ENCODE measurements at regions not wholly inside any gene's neighbourhood (a gene's known extent, or its start where the extent isn't known, plus 50 kb on each side); places are given as distances from the start of the nearest gene placed in this dataset.

GRCh38 chr4:60780874-60781273 lies 419.3 kb upstream of the ADGRL3 start:
- H3K27me3 ChIP-seq (replicated peaks; ENCODE audit: insufficient read depth, low read depth, low read length, poor library complexity): no peaks in the 10 kb centered on the region
- no peak for DNase-seq (ENCODE audit: low spot score)
- H3K9me3 ChIP-seq (ENCODE audit: low read depth, low read length, poor library complexity, severe bottlenecking): no peaks in the 10 kb centered on the region
- H3K27ac ChIP-seq (ENCODE audit: low read depth, low read length, poor library complexity, severe bottlenecking): no peak overlapping the region
- TF ChIP-seq EZH2 (IDR thresholded peaks at IDR 0.05; ENCODE audit: borderline replicate concordance, low read depth, low read length, poor library complexity, severe bottlenecking) (no peak), CTCF (conservative IDR thresholded peaks at IDR 0.05; ENCODE audit: low read depth, low read length) (no peak)
- no peaks in the 10 kb centered on the region for H3K4me1 ChIP-seq (ENCODE audit: insufficient read depth, low read length, poor library complexity, severe bottlenecking)
- BruUV-seq (replicated peaks): no TSS peak
- CTCF ChIA-PET: no interaction called here
- POLR2A ChIA-PET (ENCODE audit: low non-redundant PET): no interaction called here
- no peak overlapping the region for H3K4me3 ChIP-seq (ENCODE audit: low read depth, low read length, poor library complexity, severe bottlenecking)
- intact Hi-C loops (cut with micrococcal nuclease; ENCODE audit: unreplicated experiment): no loop called here
- H3K36me3 ChIP-seq (ENCODE audit: insufficient read depth, low read length, poor library complexity, severe bottlenecking): no peaks in the 10 kb centered on the region

GRCh38 chr4:60790608-60791007 lies 409.5 kb upstream of the ADGRL3 start:
- ChIA-PET CTCF (no interaction called here), POLR2A (ENCODE audit: low non-redundant PET) (no interaction called here)

GRCh38 chr4:60794372-60794771 lies 405.8 kb upstream of the ADGRL3 start:
- CTCF ChIA-PET: no interaction called here

More at GRCh38 chr4:60790608-60791007, 409.5 kb upstream of the ADGRL3 start:
- Histone ChIP-seq H3K4me1 (ENCODE audit: insufficient read depth, low read length, poor library complexity, severe bottlenecking) (no peaks in the 10 kb centered on the region), H3K27ac (ENCODE audit: low read depth, low read length, poor library complexity, severe bottlenecking) (no peak overlapping the region), H3K36me3 (ENCODE audit: insufficient read depth, low read length, poor library complexity, severe bottlenecking) (no peaks in the 10 kb centered on the region), H3K9me3 (ENCODE audit: low read depth, low read length, poor library complexity, severe bottlenecking) (no peaks in the 10 kb centered on the region), H3K27me3 (replicated peaks; ENCODE audit: insufficient read depth, low read depth, low read length, poor library complexity) (no peaks in the 10 kb centered on the region), H3K4me3 (ENCODE audit: low read depth, low read length, poor library complexity, severe bottlenecking) (no peak overlapping the region)
- no peak for DNase-seq (ENCODE audit: low spot score)
- TF ChIP-seq EZH2 (IDR thresholded peaks at IDR 0.05; ENCODE audit: borderline replicate concordance, low read depth, low read length, poor library complexity, severe bottlenecking) (no peak), CTCF (conservative IDR thresholded peaks at IDR 0.05; ENCODE audit: low read depth, low read length) (no peak)
- intact Hi-C loops (cut with micrococcal nuclease; ENCODE audit: unreplicated experiment): no loop called here
- BruUV-seq (replicated peaks): no TSS peak

More at GRCh38 chr4:60794372-60794771, 405.8 kb upstream of the ADGRL3 start:
- no TSS peak for BruUV-seq (replicated peaks)
- Histone ChIP-seq H3K36me3 (ENCODE audit: insufficient read depth, low read length, poor library complexity, severe bottlenecking) (no peaks in the 10 kb centered on the region), H3K27ac (ENCODE audit: low read depth, low read length, poor library complexity, severe bottlenecking) (no peak overlapping the region), H3K9me3 (ENCODE audit: low read depth, low read length, poor library complexity, severe bottlenecking) (no peaks in the 10 kb centered on the region), H3K27me3 (replicated peaks; ENCODE audit: insufficient read depth, low read depth, low read length, poor library complexity) (no peaks in the 10 kb centered on the region), H3K4me3 (ENCODE audit: low read depth, low read length, poor library complexity, severe bottlenecking) (no peak overlapping the region), H3K4me1 (ENCODE audit: insufficient read depth, low read length, poor library complexity, severe bottlenecking) (no peaks in the 10 kb centered on the region)
- POLR2A ChIA-PET (ENCODE audit: low non-redundant PET): no interaction called here
- TF ChIP-seq EZH2 (IDR thresholded peaks at IDR 0.05; ENCODE audit: borderline replicate concordance, low read depth, low read length, poor library complexity, severe bottlenecking) (no peak), CTCF (conservative IDR thresholded peaks at IDR 0.05; ENCODE audit: low read depth, low read length) (no peak)
- DNase-seq (ENCODE audit: low spot score): no peak
- intact Hi-C loops (cut with micrococcal nuclease; ENCODE audit: unreplicated experiment): no loop called here
